HepG2 (cell line): ENCODE measurements at regions not wholly inside any gene's neighbourhood (a gene's known extent, or its start where the extent isn't known, plus 50 kb on each side); places are given as distances from the start of the nearest gene placed in this dataset.

Experiments used
- ATAC-seq: fragments of 200-7000 bp; cut with Tn5 transposase; 3 replicates; pipeline ENCODE4 v1.9.1; 2020; ENCODE audit warnings: mild to moderate bottlenecking, moderate library complexity
- BruUV-seq: library from RNA; stranded (reverse); fragments of 400-500 nt; replicated peaks from 2 replicates; lab custom pipeline; 2021; lab: Mats Ljungman, UMichigan
- CTCF ChIA-PET: fragments of 300-600 bp; formaldehyde crosslinking; extraction: SDS; loops from one replicate; lab custom pipeline; 2021; ENCODE audit warnings: low total read pairs, inconsistent platforms, low intra/inter-chr PET ratio; lab: Yijun Ruan, JAX
- POLR2A ChIA-PET: fragments of 350-600 bp; sonication (Branson Sonifier 250); formaldehyde crosslinking; loops from one replicate; lab custom pipeline; 2020; ENCODE audit warnings: antibody characterized with exemption, inconsistent platforms; lab: Yijun Ruan, JAX
- DNase-seq: peaks from one replicate; pipeline ENCODE4 v3.0.0-alpha.2; 2015; ENCODE audit warnings: low spot score
- FAIRE-seq: peaks from 3 replicates; lab custom pipeline; 2011; peaks lifted over from hg19 to GRCh38; lab: Jason Lieb, UNC
- H2AFZ ChIP-seq: one replicate; pipeline ENCODE4 v1.6.1; 2011; ENCODE audit warnings: low read length, inconsistent platforms
- H3K27ac ChIP-seq: fragments of 300-600 bp; 3 replicates; pipeline ENCODE4 v1.8.0; 2011; ENCODE audit warnings: mixed run types, mild to moderate bottlenecking, mixed read lengths, low read length, inconsistent platforms; ENCODE audit not compliant: insufficient read depth; ENCODE audit errors: extremely low read length
- H3K27me3 ChIP-seq, 2 experiments: fragments of 200-600 bp in 1 of 2; 2 replicates in 1 of 2; 3 replicates in 1 of 2; pipeline versions ENCODE4 v1.6.0 to v1.8.0; 2011; ENCODE audit warnings: low read length in 2 of 2, mild to moderate bottlenecking in 2 of 2, moderate library complexity in 2 of 2, inconsistent platforms in 1 of 2; ENCODE audit not compliant: insufficient read depth in 2 of 2, control insufficient read depth in 1 of 2
- H3K36me3 ChIP-seq, 2 experiments: fragments of 200-600 bp in 1 of 2; replicated peaks in 1 of 2; 2 replicates in 1 of 2; 3 replicates in 1 of 2; pipeline versions ENCODE4 v1.5.1 to v1.8.0; 2011; ENCODE audit warnings: low read length in 2 of 2, inconsistent platforms in 1 of 2; ENCODE audit not compliant: insufficient read depth in 2 of 2, control insufficient read depth in 1 of 2
- H3K4me1 ChIP-seq: 2 replicates; pipeline ENCODE4 v1.5.1; 2012; ENCODE audit warnings: low read length, inconsistent platforms; ENCODE audit not compliant: insufficient read depth
- H3K4me2 ChIP-seq: 2 replicates; pipeline ENCODE4 v1.6.0; 2011; ENCODE audit warnings: low read depth, low read length, inconsistent platforms
- H3K4me3 ChIP-seq, 3 experiments: fragments of 200-600 bp in 1 of 3; sonication (generic), shearing (Covaris generic) in 1 of 3; replicated peaks in 1 of 3; 2 replicates each; pipeline ENCODE4 v1.5.1; 2011 to 2016; ENCODE audit warnings: low read length in 3 of 3, inconsistent platforms in 2 of 3, low read depth in 2 of 3, mild to moderate bottlenecking in 2 of 3, control low read depth in 1 of 3, mixed read lengths in 1 of 3; ENCODE audit not compliant: insufficient read depth in 1 of 3
- H3K79me2 ChIP-seq: one replicate; pipeline ENCODE4 v1.6.1; 2011; ENCODE audit warnings: low read length, inconsistent platforms; ENCODE audit not compliant: insufficient read depth
- H3K9ac ChIP-seq: 2 replicates; pipeline ENCODE4 v1.6.0; 2011; ENCODE audit warnings: mild to moderate bottlenecking, low read depth, low read length, inconsistent platforms; ENCODE audit not compliant: insufficient read depth
- H3K9me3 ChIP-seq: 2 replicates; pipeline ENCODE4 v1.5.1; 2012; ENCODE audit warnings: mild to moderate bottlenecking, low read length
- H4K20me1 ChIP-seq: 2 replicates; pipeline ENCODE4 v1.6.0; 2011; ENCODE audit warnings: inconsistent platforms, mild to moderate bottlenecking, low read length, moderate library complexity; ENCODE audit not compliant: insufficient read depth
- PCBP2 ChIP-seq: fragments of 200-400 bp; formaldehyde crosslinking; optimal IDR thresholded peaks from 2 replicates; pipeline ENCODE3; 2018; ENCODE audit warnings: low read length, low read depth; ENCODE audit not compliant: poor library complexity, severe bottlenecking
- RFX5 ChIP-seq: IDR thresholded peaks from 2 replicates; pipeline ENCODE4 v1.6.1; 2011; ENCODE audit warnings: low read depth, low read length, improper control_type of control experiment
- ZNF431 ChIP-seq: sonication (generic); formaldehyde crosslinking; IDR thresholded peaks from 2 replicates; pipeline ENCODE4 v1.9.0; 2022; ENCODE audit warnings: missing genetic modification reagents, low read depth, mild to moderate bottlenecking, borderline replicate concordance
- ZNF550 ChIP-seq: sonication (generic); formaldehyde crosslinking; IDR thresholded peaks from 2 replicates; pipeline ENCODE4 v1.4.0; 2020; ENCODE audit warnings: mild to moderate bottlenecking, missing genetic modification reagents, borderline replicate concordance
- ZNF720 ChIP-seq: sonication (generic); formaldehyde crosslinking; IDR thresholded peaks from 2 replicates; pipeline ENCODE4 v1.4.0; 2020; ENCODE audit warnings: missing genetic modification reagents
- ZNF766 ChIP-seq: sonication (generic); formaldehyde crosslinking; IDR thresholded peaks from 2 replicates; pipeline ENCODE4 v1.5.0; 2020; ENCODE audit warnings: missing genetic modification reagents, borderline replicate concordance
- WGBS: methylation state at CpG from one replicate; pipeline ENCODE4 v1.1.6; 2017; ENCODE audit warnings: low lambda C conversion rate; 5-methylcytosine and 5-hydroxymethylcytosine counted together
- in situ Hi-C: cut with HindIII; loops from 2 replicates; pipeline ENCODE4 v1.10.0; 2017; ENCODE audit warnings: low pct_unique_long_range_greater_than_20kb; ENCODE audit not compliant: extremely low pct_ligation_motif_present
- intact Hi-C: fragments of 100-400 bp; cut with micrococcal nuclease; formaldehyde crosslinking; loops from one replicate; pipeline ENCODE4 v1.10.0; 2022; ENCODE audit not compliant: unreplicated experiment
- TF ChIP-seq, protein P1 (sequence below): sonication (generic); formaldehyde crosslinking; IDR thresholded peaks from 2 replicates; pipeline ENCODE4 v1.5.0; 2020; ENCODE audit warnings: mild to moderate bottlenecking, missing genetic modification reagents, borderline replicate concordance
- TF ChIP-seq, protein P2 (sequence below): sonication (generic); formaldehyde crosslinking; IDR thresholded peaks from 2 replicates; pipeline ENCODE4 v1.8.0; 2022; ENCODE audit warnings: mild to moderate bottlenecking, missing genetic modification reagents, borderline replicate concordance
- TF ChIP-seq, protein P3 (sequence below): sonication (generic); formaldehyde crosslinking; IDR thresholded peaks from 2 replicates; pipeline ENCODE4 v1.8.1; 2022; ENCODE audit warnings: low read depth, mild to moderate bottlenecking, missing genetic modification reagents
- TF ChIP-seq, protein P4 (sequence below): sonication (generic); formaldehyde crosslinking; conservative IDR thresholded peaks from 2 replicates; pipeline ENCODE4 v1.4.0; 2020; ENCODE audit warnings: missing genetic modification reagents

DNA sequence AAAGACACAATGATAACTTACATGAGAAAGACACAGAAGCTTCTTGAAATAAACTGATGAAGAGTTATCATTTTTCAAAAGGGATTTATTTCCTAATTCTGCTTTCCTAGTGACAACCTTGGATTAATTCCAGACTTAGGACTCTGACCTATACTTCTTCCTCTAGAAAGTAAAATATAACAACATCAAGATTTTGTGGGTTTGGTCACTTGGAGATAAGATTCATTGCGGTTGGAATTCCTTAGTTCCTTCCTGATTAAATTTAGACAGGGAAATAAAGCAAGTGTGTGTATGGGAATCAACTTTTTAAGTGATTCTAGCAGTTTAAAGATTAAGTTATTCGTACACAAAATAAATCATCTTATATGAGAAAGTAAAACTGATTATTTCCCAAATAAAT is 208.4 kb upstream of the CCDC150 start:
- no peaks in the 10 kb centered on the region for H3K9me3 ChIP-seq
- H2AFZ ChIP-seq = no peak overlapping the region
- TF ChIP-seq, protein P1, sequence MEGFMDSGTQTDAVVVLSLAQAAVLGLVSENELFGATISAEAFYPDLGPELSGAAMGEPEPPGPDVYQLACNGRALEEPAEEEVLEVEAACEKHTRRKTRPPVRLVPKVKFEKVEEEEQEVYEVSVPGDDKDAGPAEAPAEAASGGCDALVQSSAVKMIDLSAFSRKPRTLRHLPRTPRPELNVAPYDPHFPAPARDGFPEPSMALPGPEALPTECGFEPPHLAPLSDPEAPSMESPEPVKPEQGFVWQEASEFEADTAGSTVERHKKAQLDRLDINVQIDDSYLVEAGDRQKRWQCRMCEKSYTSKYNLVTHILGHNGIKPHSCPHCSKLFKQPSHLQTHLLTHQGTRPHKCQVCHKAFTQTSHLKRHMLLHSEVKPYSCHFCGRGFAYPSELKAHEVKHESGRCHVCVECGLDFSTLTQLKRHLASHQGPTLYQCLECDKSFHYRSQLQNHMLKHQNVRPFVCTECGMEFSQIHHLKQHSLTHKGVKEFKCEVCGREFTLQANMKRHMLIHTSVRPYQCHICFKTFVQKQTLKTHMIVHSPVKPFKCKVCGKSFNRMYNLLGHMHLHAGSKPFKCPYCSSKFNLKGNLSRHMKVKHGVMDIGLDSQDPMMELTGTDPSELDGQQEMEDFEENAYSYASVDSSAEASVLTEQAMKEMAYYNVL (CRISPR knock-in tag) = no peak
- TF ChIP-seq ZNF550 (CRISPR knock-in tag) (no peak), PCBP2 (no peak), ZNF720 (CRISPR knock-in tag) (no peak), RFX5 (no peak), ZNF766 (no peak), ZNF431 (CRISPR knock-in tag) (no peak)
- TF ChIP-seq, protein P2, sequence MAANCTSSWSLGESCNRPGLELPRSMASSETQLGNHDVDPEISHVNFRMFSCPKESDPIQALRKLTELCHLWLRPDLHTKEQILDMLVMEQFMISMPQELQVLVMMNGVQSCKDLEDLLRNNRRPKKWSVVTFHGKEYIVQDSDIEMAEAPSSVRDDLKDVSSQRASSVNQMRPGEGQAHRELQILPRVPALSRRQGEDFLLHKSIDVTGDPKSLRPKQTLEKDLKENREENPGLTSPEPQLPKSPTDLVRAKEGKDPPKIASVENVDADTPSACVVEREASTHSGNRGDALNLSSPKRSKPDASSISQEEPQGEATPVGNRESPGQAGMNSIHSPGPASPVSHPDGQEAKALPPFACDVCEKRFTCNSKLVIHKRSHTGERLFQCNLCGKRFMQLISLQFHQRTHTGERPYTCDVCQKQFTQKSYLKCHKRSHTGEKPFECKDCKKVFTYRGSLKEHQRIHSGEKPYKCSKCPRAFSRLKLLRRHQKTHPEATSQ (CRISPR knock-in tag) = no peak
- TF ChIP-seq, protein P3, sequence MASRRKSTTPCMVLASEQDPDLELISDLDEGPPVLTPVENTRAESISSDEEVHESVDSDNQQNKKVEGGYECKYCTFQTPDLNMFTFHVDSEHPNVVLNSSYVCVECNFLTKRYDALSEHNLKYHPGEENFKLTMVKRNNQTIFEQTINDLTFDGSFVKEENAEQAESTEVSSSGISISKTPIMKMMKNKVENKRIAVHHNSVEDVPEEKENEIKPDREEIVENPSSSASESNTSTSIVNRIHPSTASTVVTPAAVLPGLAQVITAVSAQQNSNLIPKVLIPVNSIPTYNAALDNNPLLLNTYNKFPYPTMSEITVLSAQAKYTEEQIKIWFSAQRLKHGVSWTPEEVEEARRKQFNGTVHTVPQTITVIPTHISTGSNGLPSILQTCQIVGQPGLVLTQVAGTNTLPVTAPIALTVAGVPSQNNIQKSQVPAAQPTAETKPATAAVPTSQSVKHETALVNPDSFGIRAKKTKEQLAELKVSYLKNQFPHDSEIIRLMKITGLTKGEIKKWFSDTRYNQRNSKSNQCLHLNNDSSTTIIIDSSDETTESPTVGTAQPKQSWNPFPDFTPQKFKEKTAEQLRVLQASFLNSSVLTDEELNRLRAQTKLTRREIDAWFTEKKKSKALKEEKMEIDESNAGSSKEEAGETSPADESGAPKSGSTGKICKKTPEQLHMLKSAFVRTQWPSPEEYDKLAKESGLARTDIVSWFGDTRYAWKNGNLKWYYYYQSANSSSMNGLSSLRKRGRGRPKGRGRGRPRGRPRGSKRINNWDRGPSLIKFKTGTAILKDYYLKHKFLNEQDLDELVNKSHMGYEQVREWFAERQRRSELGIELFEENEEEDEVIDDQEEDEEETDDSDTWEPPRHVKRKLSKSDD = no peak
- TF ChIP-seq, protein P4, sequence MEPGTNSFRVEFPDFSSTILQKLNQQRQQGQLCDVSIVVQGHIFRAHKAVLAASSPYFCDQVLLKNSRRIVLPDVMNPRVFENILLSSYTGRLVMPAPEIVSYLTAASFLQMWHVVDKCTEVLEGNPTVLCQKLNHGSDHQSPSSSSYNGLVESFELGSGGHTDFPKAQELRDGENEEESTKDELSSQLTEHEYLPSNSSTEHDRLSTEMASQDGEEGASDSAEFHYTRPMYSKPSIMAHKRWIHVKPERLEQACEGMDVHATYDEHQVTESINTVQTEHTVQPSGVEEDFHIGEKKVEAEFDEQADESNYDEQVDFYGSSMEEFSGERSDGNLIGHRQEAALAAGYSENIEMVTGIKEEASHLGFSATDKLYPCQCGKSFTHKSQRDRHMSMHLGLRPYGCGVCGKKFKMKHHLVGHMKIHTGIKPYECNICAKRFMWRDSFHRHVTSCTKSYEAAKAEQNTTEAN = no peak
- no peak for DNase-seq
- POLR2A ChIA-PET = no interaction called here
- CTCF ChIA-PET = no interaction called here
- H4K20me1 ChIP-seq = no peaks in the 10 kb centered on the region
- intact Hi-C loops = loop anchor here (5.0 kb wide), 1 partner anchor 326 kb away; no protein-coding TSS in a partner anchor
- no peaks in the 10 kb centered on the region for H3K79me2 ChIP-seq
- no peaks in the 10 kb centered on the region for H3K27me3 ChIP-seq
- BruUV-seq = no TSS peak
- no peaks in the 10 kb centered on the region for H3K36me3 ChIP-seq
- H3K4me3 ChIP-seq = no peak overlapping the region
- H3K9ac ChIP-seq = no peak overlapping the region
- in situ Hi-C loops = no loop called here
- H3K4me2 ChIP-seq = no peak overlapping the region
- H3K4me1 ChIP-seq = no peaks in the 10 kb centered on the region
- WGBS = 2% methylated on average over 2 of the region's 2 CpGs
- no peak for FAIRE-seq
- ATAC-seq = no peak
- no peak overlapping the region for H3K27ac ChIP-seq
